Kidney (tissue), 13 donors: ENCODE measurements at regions not wholly inside any gene's neighbourhood (a gene's known extent, or its start where the extent isn't known, plus 50 kb on each side); places are given as distances from the start of the nearest gene placed in this dataset.
"Not testable (repeated sequence)": the region's sequence is repeated elsewhere in the genome, so short reads cannot be mapped to it uniquely, and the experiment has no call there.

Experiments used
- DNase-seq, 5 donors: peaks; one replicate each; pipeline ENCODE4 v3.0.0-alpha.2; 2013 to 2020
- FAIRE-seq: peaks from 2 replicates; lab custom pipeline; 2012; peaks lifted over from hg19 to GRCh38; lab: Jason Lieb, UNC
- H3K27ac ChIP-seq, 2 donors: one replicate each; pipeline ENCODE4 v1.7.0; 2013; ENCODE audit warnings: low read depth in 2 of 2, low read length in 2 of 2, inconsistent platforms in 1 of 2
- H3K27me3 ChIP-seq: one replicate; pipeline ENCODE4 v1.7.1; 2013; ENCODE audit warnings: low read length, inconsistent platforms; ENCODE audit not compliant: control insufficient read depth, insufficient read depth
- H3K36me3 ChIP-seq, 3 donors: one replicate each; pipeline versions ENCODE4 v1.7.0 to v1.7.1; 2013; ENCODE audit warnings: low read length in 3 of 3, control low read depth in 1 of 3, inconsistent platforms in 1 of 3; ENCODE audit not compliant: insufficient read depth in 3 of 3, control insufficient read depth in 2 of 3
- H3K4me1 ChIP-seq, 3 donors: one replicate each; pipeline versions ENCODE4 v1.7.0 to v1.7.1; 2013; ENCODE audit warnings: low read length in 3 of 3, inconsistent platforms in 1 of 3, low read depth in 1 of 3; ENCODE audit not compliant: control insufficient read depth in 2 of 3, insufficient read depth in 2 of 3
- H3K4me3 ChIP-seq, 3 donors: one replicate each; pipeline versions ENCODE4 v1.7.0 to v1.8.1; 2013; ENCODE audit warnings: low read length in 3 of 3, control low read depth in 1 of 3, inconsistent platforms in 1 of 3
- H3K9ac ChIP-seq, 3 donors: one replicate each; pipeline versions ENCODE4 v1.7.0 to v1.7.1; 2013; ENCODE audit warnings: low read length in 3 of 3, control low read depth in 1 of 3, inconsistent platforms in 1 of 3
- H3K9me3 ChIP-seq, 3 donors: one replicate each; pipeline versions ENCODE4 v1.7.0 to v1.7.1; 2013; ENCODE audit warnings: low read length in 3 of 3, control low read depth in 1 of 3, inconsistent platforms in 1 of 3; ENCODE audit not compliant: control insufficient read depth in 2 of 3, insufficient read depth in 1 of 3
- intact Hi-C: fragments of 100-400 bp; cut with DNase I; formaldehyde crosslinking; loops from one replicate; pipeline ENCODE4 v1.11.1; 2022
- TF ChIP-seq, protein P1 (sequence below): IDR thresholded peaks from 3 replicates; pipeline ENCODE4 v1.5.1; 2012; ENCODE audit warnings: mild to moderate bottlenecking, moderate library complexity, borderline replicate concordance; ENCODE audit not compliant: insufficient read depth; ENCODE audit errors: extremely low read depth
- donor health status: control.
- donor health status: control.
- donor health status: control.
- donor health status: control.
- donor health status: control.
- donor health status: DM: yes; HTN: yes; CAD: no.
- donor health status: Normal renal cell carcinoma (clear cell type).

DNA sequence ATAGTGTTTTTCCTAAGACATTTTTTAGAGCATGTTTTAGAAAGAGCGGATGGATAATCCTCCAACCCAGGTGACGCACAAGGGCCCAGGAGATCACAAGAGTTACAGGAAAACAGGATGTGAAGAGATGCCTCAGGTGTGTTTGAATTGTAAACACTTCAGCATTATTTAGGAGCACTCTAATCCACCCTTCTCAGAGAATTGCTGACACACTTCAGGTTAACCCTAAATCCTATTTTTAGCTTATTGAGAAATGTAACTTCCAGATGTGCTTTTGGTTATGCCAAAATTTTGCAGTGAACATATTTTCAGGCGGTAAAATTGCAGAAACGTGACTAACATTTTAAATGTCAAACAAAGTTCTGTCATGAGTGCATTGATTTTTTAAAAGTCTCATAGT, 755.4 kb upstream of the CTNND2 start:
- TF ChIP-seq, protein P1, sequence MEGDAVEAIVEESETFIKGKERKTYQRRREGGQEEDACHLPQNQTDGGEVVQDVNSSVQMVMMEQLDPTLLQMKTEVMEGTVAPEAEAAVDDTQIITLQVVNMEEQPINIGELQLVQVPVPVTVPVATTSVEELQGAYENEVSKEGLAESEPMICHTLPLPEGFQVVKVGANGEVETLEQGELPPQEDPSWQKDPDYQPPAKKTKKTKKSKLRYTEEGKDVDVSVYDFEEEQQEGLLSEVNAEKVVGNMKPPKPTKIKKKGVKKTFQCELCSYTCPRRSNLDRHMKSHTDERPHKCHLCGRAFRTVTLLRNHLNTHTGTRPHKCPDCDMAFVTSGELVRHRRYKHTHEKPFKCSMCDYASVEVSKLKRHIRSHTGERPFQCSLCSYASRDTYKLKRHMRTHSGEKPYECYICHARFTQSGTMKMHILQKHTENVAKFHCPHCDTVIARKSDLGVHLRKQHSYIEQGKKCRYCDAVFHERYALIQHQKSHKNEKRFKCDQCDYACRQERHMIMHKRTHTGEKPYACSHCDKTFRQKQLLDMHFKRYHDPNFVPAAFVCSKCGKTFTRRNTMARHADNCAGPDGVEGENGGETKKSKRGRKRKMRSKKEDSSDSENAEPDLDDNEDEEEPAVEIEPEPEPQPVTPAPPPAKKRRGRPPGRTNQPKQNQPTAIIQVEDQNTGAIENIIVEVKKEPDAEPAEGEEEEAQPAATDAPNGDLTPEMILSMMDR, result no peak
- no peaks in the 10 kb centered on the region for H3K36me3 ChIP-seq
- H3K4me3 ChIP-seq, result no peak overlapping the region
- H3K27me3 ChIP-seq, result no peaks in the 10 kb centered on the region
- H3K27ac ChIP-seq, result no peak overlapping the region
- DNase-seq (no peak), FAIRE-seq (no peak)
- H3K4me1 ChIP-seq, result no peaks in the 10 kb centered on the region
- intact Hi-C loops, result no loop called here
- H3K9ac ChIP-seq, result no peak overlapping the region
- H3K9me3 ChIP-seq, result peaks cover 0 to 2% (median 0%) of the 10 kb centered on the region in 3 donors

DNA sequence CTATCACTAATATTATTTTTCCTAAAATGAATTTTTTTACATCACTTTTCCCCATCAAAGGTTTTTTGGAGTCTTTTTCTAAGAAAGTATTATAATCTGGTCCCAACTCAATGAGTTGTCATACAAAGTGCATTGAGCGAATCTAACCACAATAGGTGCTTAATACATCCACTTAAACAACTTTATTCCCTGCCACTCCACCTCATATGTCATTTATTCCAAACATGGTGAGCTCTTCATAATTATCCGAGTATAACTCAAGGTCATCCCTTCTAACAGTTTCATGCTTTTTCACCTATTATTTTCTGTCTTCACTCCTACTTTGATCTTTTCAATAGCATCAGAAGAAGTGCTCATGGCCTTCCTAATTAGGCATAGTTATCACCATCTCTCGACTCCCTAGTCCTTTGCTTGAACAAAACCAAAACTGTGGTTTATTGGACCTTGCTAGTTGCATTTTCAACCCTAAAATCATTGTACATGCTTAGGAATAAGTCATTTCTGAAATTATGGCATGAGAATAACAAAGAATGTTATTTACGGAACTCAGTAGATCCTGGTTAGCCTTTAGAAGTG, 754.7 kb upstream of the CTNND2 start:
- DNase-seq, result no peak
- no peaks in the 10 kb centered on the region for H3K27me3 ChIP-seq
- intact Hi-C loops, result no loop called here

DNA sequence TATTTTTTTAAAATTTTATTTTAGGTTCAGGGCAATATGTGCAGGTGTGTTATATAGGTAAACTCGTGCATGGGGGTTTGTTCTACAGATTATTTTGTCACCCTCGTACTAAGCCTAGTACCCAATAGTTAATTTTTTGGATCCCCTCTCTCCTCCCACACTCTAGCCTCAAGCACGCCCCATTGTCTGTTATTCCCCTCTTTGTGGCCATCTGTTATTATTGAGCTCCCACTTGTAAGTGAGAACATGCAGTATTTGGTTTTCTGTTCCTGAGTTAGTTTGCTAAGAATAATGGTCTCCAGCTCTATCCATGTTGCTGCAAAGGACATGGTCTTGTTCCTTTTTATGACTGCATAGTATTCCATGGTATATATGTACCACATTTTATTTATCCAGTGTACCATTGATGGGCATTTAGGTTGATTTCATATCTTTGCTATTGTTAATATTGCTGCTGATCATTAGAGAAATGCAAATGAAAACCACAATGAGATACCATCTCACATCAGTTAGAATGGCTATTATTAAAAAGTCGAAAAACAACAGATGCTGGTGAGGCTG, 753.7 kb upstream of the CTNND2 start:
- intact Hi-C loops, H3K36me3 ChIP-seq, H3K9me3 ChIP-seq, H3K27me3 ChIP-seq, H3K9ac ChIP-seq, H3K27ac ChIP-seq, FAIRE-seq, H3K4me1 ChIP-seq, DNase-seq, H3K4me3 ChIP-seq: not testable (repeated sequence)

More for the DNA sequence above, 754.7 kb upstream of the CTNND2 start:
- no peak overlapping the region for H3K9ac ChIP-seq
- H3K9me3 ChIP-seq, result peaks cover 0 to 2% (median 0%) of the 10 kb centered on the region in 3 donors
- H3K27ac ChIP-seq, result no peak overlapping the region
- FAIRE-seq, result no peak
- no peaks in the 10 kb centered on the region for H3K4me1 ChIP-seq
- no peak overlapping the region for H3K4me3 ChIP-seq
- TF ChIP-seq, protein P1, result no peak
- no peaks in the 10 kb centered on the region for H3K36me3 ChIP-seq

GRCh38 chr5:12655675-12656074, 751.4 kb upstream of the CTNND2 start:
- intact Hi-C loops, result no loop called here
- TF ChIP-seq, protein P1, result no peak
- no peak for DNase-seq
- Histone ChIP-seq H3K27ac (no peak overlapping the region), H3K27me3 (no peaks in the 10 kb centered on the region), H3K36me3 (no peaks in the 10 kb centered on the region), H3K9ac (no peak overlapping the region), H3K4me3 (no peak overlapping the region), H3K4me1 (no peaks in the 10 kb centered on the region), H3K9me3 (peaks cover 0 to 2% (median 0%) of the 10 kb centered on the region in 3 donors)
- FAIRE-seq, result no peak
